Stimulated activated CD8-positive, alpha-beta memory T cell treated with anti-CD3 and anti-CD28 coated beads, Interleukin-15, amount 100 ng/mL, for 24 hours (primary cell): ENCODE measurements at regions not wholly inside any gene's neighbourhood (a gene's known extent, or its start where the extent isn't known, plus 50 kb on each side); places are given as distances from the start of the nearest gene placed in this dataset.

Source experiments
- DNase-seq: peaks from one replicate; pipeline ENCODE4 v3.0.0-alpha.2; 2020; ENCODE audit warnings: low read depth

DNA sequence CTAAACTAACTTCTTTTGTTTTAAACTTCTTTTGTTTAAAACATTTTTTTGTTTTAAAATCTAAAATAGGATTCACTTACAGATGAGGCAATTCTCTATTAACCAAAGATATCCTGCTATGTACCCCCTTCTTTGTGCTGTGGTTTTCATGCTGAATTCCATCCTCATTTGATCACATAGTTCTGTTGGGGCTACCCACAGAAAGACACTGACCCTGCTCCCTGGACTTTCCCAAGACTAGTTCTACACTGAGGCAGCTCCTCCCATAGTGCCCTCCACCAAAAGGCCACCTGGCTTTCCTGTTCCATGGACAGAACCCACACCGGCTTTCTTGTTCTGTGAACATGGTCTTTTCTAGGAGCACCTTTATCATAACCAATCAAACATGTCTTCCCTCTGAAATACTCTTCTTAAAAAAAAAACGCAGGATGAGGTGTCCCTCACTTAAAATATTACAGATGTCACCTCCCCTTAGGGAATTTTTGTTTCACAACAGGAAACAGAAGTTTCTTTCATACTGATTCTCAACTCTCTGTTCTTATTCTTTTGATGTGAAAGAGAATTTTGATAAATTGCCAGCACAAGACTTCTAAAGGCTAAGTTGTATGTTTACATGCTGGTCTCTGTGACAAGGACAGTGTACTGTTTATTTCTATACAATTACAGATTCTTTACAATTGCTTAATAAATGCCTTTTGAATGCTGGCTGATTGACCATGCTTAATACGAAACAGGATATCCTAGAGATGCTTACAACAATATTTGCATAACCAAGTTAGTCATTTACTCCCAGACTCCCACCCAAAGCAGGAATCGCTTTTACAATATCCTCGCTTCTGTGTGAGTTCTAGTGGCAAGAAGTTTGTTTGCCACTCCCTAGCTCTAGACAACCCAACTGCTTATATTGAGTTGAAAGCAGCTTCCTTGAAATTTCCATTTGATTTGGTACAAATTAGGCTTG is 300.4 kb downstream of the DTWD2 start:
- no peak for DNase-seq

- DNase-seq: no peak
These were observed 301.2 kb downstream of the DTWD2 start for GRCh38 chr5:118687100-118687499.

DNA sequence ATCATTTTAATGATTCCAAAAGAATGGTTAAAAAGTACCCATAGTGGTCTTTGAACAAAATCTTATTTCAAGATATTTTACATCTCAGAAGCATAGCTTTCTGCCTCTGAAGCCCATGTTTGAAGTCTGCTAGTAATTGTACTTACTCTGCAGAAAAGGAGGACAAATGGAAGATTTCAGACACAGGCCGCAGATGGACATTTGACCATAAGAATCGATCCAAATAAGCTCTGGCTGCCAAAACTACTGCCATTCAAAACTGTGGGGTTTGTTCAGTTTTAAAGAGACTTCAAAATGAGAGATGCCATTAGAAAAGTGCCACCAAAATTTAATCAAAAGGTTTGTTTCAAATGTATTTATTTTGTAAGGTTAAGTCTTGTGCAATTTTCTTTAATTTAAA is 306.7 kb downstream of the DTWD2 start:
- DNase-seq: no peak

- no peak for DNase-seq
These were observed 308.9 kb downstream of the DTWD2 start for GRCh38 chr5:118679264-118679940.

GRCh38 chr5:118678746-118679145 is 309.6 kb downstream of the DTWD2 start:
- DNase-seq: no peak

DNA sequence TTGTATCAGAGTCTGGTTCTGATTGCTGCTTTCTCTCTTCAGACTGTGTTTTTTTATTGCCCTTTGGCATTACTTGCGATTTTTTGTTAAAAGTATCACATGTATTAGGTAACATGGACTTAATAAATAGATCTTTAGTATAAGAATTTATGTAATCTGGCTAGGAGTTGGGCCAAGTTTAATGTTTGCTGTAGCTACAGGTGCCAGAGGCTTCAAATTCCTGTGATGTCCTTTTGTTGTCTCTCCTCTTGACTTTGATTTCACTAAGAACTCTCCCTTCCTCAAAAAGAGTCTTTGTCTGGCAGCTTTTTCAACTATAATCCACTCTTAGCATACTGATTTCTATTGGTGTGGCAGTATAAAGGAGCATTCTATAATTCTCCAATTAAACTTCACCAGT is 313.1 kb downstream of the DTWD2 start:
- DNase-seq: no peak

- no peak for DNase-seq
These were observed 330.8 kb downstream of the DTWD2 start for GRCh38 chr5:118657576-118657975.

DNA sequence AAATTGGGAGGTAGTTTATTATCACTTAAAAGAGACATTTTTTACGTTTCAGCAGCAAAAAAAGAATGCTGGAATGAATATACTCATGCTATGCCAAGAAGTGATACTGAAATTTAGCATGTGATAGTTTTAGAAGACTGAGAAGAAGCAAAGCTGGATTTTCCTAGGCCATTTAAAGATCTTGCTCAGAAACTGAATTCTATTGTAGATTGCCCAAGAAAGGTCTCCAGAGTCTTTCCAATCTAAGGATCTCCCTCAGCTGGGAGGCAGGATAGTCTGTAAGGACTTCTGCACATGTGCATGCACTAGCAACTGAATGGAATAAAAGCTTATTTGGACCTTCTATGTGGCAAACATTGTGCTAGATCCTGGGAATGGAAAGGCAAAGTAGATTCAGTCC is 334.5 kb downstream of the DTWD2 start:
- no peak for DNase-seq

GRCh38 chr5:118653183-118653582 is 335.2 kb downstream of the DTWD2 start:
- no peak for DNase-seq

DNA sequence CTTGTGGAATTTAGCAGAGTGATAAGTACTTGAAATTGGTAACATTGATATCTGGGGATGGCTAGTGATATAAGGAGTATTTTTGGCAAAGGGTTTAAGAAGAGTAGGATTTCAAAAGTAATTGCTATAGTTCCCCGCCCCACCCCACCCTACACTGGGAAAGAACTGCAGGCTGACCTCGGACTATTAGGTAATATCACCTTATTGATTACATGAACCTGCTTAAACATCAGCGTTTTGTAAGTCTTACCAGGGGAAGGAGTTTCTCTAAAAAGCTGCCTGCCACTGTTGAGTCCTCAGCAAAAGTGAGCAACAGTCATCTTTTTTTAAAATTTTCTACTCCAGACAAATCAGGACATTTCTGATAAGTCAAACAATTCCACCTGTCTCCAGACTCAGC is 337.3 kb downstream of the DTWD2 start:
- no peak for DNase-seq

DNA sequence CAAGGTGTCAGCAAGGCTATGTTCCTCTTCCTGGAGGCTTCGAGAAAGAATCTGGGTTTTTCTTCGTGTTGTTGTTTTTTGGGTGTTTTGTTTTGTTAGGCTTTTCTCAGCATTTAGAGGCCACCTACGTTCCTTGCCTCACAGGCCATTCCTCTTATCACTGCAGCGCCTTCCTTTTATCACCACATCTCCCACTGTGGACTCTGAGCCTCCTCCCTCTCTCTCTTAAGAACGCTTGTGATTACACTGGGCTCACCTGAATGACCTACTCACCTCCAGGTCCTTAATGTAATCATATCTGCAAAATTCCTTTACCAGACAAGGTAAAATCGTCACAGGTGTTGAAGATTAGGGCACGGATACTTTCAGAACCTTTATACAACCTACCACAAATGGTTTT is 340.8 kb downstream of the DTWD2 start:
- DNase-seq: no peak

GRCh38 chr5:118646917-118647316 is 341.4 kb downstream of the DTWD2 start:
- no peak for DNase-seq

DNA sequence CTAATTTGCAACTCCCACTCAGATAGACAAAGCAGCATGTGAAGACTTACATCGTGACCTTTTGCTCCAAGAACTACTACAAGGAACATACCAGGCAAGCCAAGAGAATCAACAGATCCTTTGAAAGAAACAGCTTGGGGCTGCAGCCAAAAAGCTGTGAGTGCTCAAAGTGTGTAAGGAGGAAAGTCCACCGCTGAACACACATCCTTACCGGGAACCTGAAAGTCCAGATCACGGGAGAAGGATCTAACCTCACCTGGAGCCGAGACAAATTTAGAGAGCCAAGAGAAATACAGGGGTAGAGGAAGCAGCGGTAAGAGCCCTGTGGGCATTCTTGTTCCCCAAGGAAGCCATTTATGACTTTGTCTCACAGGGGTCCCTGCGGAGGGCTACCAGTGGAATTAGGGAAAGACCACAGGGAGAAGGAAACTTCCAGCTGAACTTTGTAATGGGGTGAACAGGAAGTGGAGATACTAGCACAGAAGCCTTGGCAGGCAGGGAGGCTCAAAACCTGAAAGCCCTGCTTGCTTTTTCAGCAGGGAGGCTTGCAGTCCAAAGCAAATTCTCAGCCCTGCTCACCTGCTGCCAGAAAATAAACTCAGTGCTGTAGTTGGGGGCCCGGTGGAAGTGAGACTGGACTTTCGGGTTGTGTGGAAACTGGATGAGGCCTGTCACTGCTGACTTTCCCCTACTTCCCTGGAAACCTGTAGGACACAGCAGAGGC is 350.2 kb downstream of the DTWD2 start:
- DNase-seq: no peak

- no peak for DNase-seq
These were observed 359.5 kb downstream of the DTWD2 start for GRCh38 chr5:118628660-118629354.

- DNase-seq: no peak
These were observed 368.1 kb downstream of the DTWD2 start for GRCh38 chr5:118620233-118620632.

DNA sequence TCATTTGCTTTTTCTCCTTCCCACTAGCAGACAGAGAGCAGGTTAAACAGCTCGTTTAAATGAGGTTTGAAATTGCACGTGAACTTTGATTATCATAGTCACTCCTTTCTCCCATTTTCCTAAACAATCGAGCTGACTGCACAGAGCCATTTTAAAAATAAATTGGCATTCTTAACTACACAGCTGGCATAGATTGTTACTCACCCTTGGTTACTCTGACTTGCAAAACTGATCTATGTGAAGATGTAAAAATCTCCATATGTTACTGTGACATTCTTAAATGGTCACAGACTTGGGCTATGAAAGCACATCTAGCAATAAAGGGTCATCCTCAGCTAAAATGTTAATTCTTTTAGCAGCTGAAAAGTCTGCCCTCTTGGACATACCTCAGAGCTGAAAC is 368.5 kb downstream of the DTWD2 start:
- no peak for DNase-seq

- no peak for DNase-seq
These were observed 372.1 kb downstream of the DTWD2 start for GRCh38 chr5:118616281-118616680.

DNA sequence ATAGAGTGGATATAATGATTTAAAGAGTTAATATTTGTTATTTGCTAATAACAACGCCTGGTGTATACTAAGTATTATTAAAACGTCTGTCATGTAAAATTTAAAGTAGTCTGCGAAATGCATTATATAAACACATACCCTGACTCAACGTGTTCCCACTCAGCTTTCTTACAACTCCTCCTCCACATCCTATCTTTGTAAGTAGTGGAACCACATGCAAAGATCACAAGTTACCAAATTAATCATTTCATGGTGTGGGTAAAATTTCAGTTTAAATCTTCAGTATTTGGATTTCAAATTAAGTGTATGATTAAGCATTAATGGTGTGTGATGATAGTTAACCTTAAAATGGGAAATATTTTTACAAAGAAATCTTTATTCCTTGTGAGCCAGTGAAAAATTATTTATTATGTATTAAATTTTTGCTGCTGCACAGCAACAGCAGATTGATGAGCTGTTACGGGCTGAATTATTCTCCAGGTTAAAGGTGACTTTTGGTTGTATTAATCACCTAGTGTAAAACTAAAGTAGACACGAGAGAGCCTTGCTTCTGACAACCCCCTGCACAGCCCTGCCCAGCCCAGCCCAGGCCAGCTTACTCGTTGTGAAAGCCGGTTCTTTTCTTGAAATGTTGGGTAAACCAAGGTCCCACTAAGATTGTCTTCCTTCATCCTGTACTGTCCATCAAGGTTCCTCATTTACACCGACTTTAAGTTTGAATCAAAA is 373.5 kb downstream of the DTWD2 start:
- no peak for DNase-seq

- DNase-seq: no peak
These were observed 376.9 kb downstream of the DTWD2 start for GRCh38 chr5:118611332-118611945.

DNA sequence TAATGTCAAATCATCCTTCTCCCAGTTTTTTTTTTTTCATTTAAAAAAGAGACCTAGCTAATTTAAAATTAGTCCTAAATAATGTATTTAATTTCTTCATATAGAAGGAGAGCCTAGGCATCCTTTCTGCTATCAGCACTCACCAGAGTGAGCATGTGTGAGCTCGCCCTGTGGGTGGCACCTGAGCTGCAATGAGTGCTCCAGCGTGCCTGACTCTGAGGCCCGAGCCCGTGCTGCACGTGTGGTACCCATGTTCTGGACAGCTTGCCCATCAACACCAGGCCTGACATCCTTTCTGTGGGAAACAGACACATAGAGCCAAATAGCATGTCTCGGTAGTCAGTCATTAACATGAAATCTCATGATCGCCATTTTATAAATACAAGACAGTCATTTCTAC is 381.4 kb downstream of the DTWD2 start:
- no peak for DNase-seq

DNA sequence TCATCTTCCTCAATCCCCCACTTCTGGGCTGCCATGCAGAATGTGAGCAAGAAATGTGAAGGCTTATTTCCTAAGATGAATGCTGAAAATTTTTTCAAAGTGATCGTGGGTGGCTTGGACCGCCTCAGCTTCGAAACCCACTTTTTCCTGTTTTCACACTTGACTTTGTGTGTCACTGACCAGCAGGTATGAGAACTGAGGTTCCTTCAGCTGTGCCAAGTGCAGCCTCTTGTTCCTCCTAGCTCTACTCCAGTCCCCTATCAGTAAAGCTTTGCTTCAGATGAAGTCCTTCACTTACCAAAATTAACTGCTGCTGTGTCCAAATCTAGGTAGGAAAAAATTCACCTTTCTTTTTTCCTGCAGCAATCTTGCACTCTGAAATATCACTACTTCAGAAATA is 382.6 kb downstream of the DTWD2 start:
- DNase-seq: no peak
